GM12878 (cell line): ENCODE measurements at regions not wholly inside any gene's neighbourhood (a gene's known extent, or its start where the extent isn't known, plus 50 kb on each side); places are given as distances from the start of the nearest gene placed in this dataset.

Experiments
- ATAC-seq: fragments of 200-7000 bp; cut with Tn5 transposase; 3 replicates; pipeline ENCODE4 v1.9.1; 2020; ENCODE audit warnings: mild to moderate bottlenecking, moderate library complexity
- BruUV-seq: library from RNA; stranded (reverse); fragments of 400-500 nt; replicated peaks from 2 replicates; lab custom pipeline; 2021; lab: Mats Ljungman, UMichigan
- CTCF ChIA-PET: fragments of 300-600 bp; sonication (Branson Sonifier 250); formaldehyde crosslinking; extraction: SDS; loops from one replicate; lab custom pipeline; 2021; ENCODE audit warnings: inconsistent platforms; lab: Yijun Ruan, JAX
- POLR2A ChIA-PET: fragments of 350-600 bp; formaldehyde crosslinking; extraction: SDS; loops from one replicate; lab custom pipeline; 2021; ENCODE audit warnings: inconsistent platforms; lab: Charles Lee
- RAD21 ChIA-PET: fragments of 300-600 bp; sonication (Branson Sonifier 250); formaldehyde crosslinking; loops from one replicate; lab custom pipeline; 2023; ENCODE audit warnings: antibody characterized with exemption; ENCODE audit not compliant: unreplicated experiment; lab: Charles Lee
- SMC1A ChIA-PET: fragments of 300-600 bp; sonication (Branson Sonifier 250); formaldehyde crosslinking; loops from one replicate; lab custom pipeline; 2023; ENCODE audit not compliant: unreplicated experiment, uncharacterized antibody; lab: Charles Lee
- DNase-seq: peaks from one replicate; pipeline ENCODE4 v3.0.0-alpha.2; 2011; ENCODE audit warnings: low read depth, low spot score
- FAIRE-seq: peaks from 3 replicates; lab custom pipeline; 2011; peaks lifted over from hg19 to GRCh38; lab: Jason Lieb, UNC
- H2AFZ ChIP-seq: 2 replicates; pipeline ENCODE4 v1.6.0; 2011; ENCODE audit warnings: low read depth, low read length, control low read depth; ENCODE audit not compliant: control insufficient read depth
- H3K27ac ChIP-seq: 2 replicates; pipeline ENCODE4 v1.5.1; 2011; ENCODE audit warnings: control low read depth; ENCODE audit not compliant: control insufficient read depth, insufficient read depth
- H3K27me3 ChIP-seq, 2 experiments: replicated peaks in 1 of 2; 2 replicates each; pipeline versions ENCODE4 v1.6.0 to v1.6.1; 2011; ENCODE audit warnings: low read length in 1 of 2; ENCODE audit not compliant: control insufficient read depth in 2 of 2, insufficient read depth in 2 of 2
- H3K36me3 ChIP-seq, 2 experiments: 2 replicates each; pipeline ENCODE4 v1.5.1; 2011; ENCODE audit warnings: low read length in 1 of 2; ENCODE audit not compliant: control insufficient read depth in 2 of 2, insufficient read depth in 2 of 2
- H3K4me1 ChIP-seq: 2 replicates; pipeline ENCODE4 v1.6.1; 2011; ENCODE audit warnings: mild to moderate bottlenecking, low read length, moderate library complexity, mixed read lengths; ENCODE audit not compliant: control insufficient read depth, insufficient read depth
- H3K4me2 ChIP-seq: 2 replicates; pipeline ENCODE4 v1.6.0; 2011; ENCODE audit warnings: control low read depth; ENCODE audit not compliant: control insufficient read depth, insufficient read depth
- H3K4me3 ChIP-seq: fragments of 200-600 bp; sonication (generic); 2 replicates; pipeline ENCODE4 v1.5.1; 2016
- H3K79me2 ChIP-seq: 2 replicates; pipeline ENCODE4 v1.6.0; 2011; ENCODE audit warnings: low read length; ENCODE audit not compliant: control insufficient read depth, insufficient read depth
- H3K9ac ChIP-seq: 2 replicates; pipeline ENCODE4 v1.8.0; 2011; ENCODE audit warnings: low read length, control low read depth, mixed read lengths; ENCODE audit not compliant: control insufficient read depth, insufficient read depth
- H3K9me3 ChIP-seq: replicated peaks from 3 replicates; pipeline ENCODE4 v1.5.1; 2011; ENCODE audit warnings: mild to moderate bottlenecking, low read length; ENCODE audit not compliant: control insufficient read depth, insufficient read depth
- H4K20me1 ChIP-seq: 2 replicates; pipeline ENCODE4 v1.6.0; 2011; ENCODE audit not compliant: control insufficient read depth, insufficient read depth
- E2F4 ChIP-seq: IDR thresholded peaks from 2 replicates; pipeline ENCODE4 v1.6.1; 2012; ENCODE audit warnings: low read depth, low read length, improper control_type of control experiment
- ESRRA ChIP-seq: IDR thresholded peaks from 2 replicates; pipeline ENCODE4 v1.6.1; 2012; ENCODE audit warnings: mild to moderate bottlenecking, low read length, improper control_type of control experiment
- GATAD2B ChIP-seq: fragments of 450-650 bp; conservative IDR thresholded peaks from 2 replicates; pipeline ENCODE4 v1.6.1; 2017; ENCODE audit warnings: low read depth, mild to moderate bottlenecking, moderate library complexity
- HDAC2 ChIP-seq: fragments of 200-600 bp; sonication (generic); IDR thresholded peaks from 2 replicates; pipeline ENCODE4 v1.6.1; 2017
- IKZF1 ChIP-seq: fragments of 450-650 bp; conservative IDR thresholded peaks from 2 replicates; pipeline ENCODE4 v1.6.1; 2017; ENCODE audit warnings: antibody characterized with exemption, mild to moderate bottlenecking
- NFXL1 ChIP-seq: fragments of 450-650 bp; IDR thresholded peaks from 2 replicates; pipeline ENCODE4 v1.6.1; 2017; ENCODE audit warnings: antibody characterized with exemption, mild to moderate bottlenecking, borderline replicate concordance
- NR2F1 ChIP-seq: fragments of 450-650 bp; conservative IDR thresholded peaks from 2 replicates; pipeline ENCODE4 v1.6.1; 2017; ENCODE audit warnings: mild to moderate bottlenecking
- POU2F2 ChIP-seq: IDR thresholded peaks from 3 replicates; pipeline ENCODE4 v1.6.1; 2011; ENCODE audit warnings: low read depth, mild to moderate bottlenecking, low read length, borderline replicate concordance
- RUNX3 ChIP-seq: IDR thresholded peaks from 2 replicates; pipeline ENCODE4 v1.6.1; 2012; ENCODE audit warnings: low read length, inconsistent platforms
- SUPT20H ChIP-seq: IDR thresholded peaks from 2 replicates; pipeline ENCODE4 v1.6.1; 2011; ENCODE audit warnings: low read depth, mild to moderate bottlenecking, low read length, moderate library complexity, borderline replicate concordance; ENCODE audit not compliant: control insufficient read depth
- ZBTB11 ChIP-seq: fragments of 450-650 bp; formaldehyde crosslinking; IDR thresholded peaks from 2 replicates; pipeline ENCODE4 v1.5.0; 2022; ENCODE audit warnings: mild to moderate bottlenecking, missing genetic modification characterization
- ZNF207 ChIP-seq: fragments of 450-650 bp; IDR thresholded peaks from 2 replicates; pipeline ENCODE4 v1.6.1; 2014; ENCODE audit warnings: antibody characterized with exemption, mild to moderate bottlenecking, borderline replicate concordance
- WGBS: methylation state at CpG from one replicate; pipeline ENCODE4 v1.1.6; 2016; ENCODE audit warnings: low lambda C conversion rate; ENCODE audit not compliant: insufficient replicate concordance, insufficient coverage; ENCODE audit errors: missing lambda C conversion rate; 5-methylcytosine and 5-hydroxymethylcytosine counted together
- in situ Hi-C: fragments of 300-500 bp; cut with MboI; formaldehyde crosslinking; loops from 9 replicates; pipeline ENCODE4 v1.14.3; 2018; ENCODE audit warnings: mixed read lengths
- intact Hi-C: fragments of 100-400 bp; cut with micrococcal nuclease; formaldehyde crosslinking; loops from one replicate; pipeline ENCODE4 v1.14.2; 2022; ENCODE audit not compliant: unreplicated experiment

- Histone ChIP-seq H2AFZ (no peak overlapping the region), H4K20me1 (no peaks in the 10 kb centered on the region), H3K36me3 (no peaks in the 10 kb centered on the region), H3K27ac (no peak overlapping the region), H3K4me3 (no peak overlapping the region), H3K9me3 (no peaks in the 10 kb centered on the region), H3K9ac (no peak overlapping the region), H3K4me2 (no peak overlapping the region), H3K4me1 (no peaks in the 10 kb centered on the region)
- intact Hi-C loops = no loop called here
- SMC1A ChIA-PET = no interaction called here
- 32% methylated on average over 5 of the region's 5 CpGs for WGBS
- no TSS peak for BruUV-seq
- in situ Hi-C loops = no loop called here
- RAD21 ChIA-PET = no interaction called here
- no peak for DNase-seq
- no peak for FAIRE-seq
- ATAC-seq = no peak
- POLR2A ChIA-PET = no interaction called here
- TF ChIP-seq POU2F2 = no peak
- TF ChIP-seq, all 136 proteins: peak for 0
- peaks cover 3% of the 10 kb centered on the region in 2 experiments; a peak in 3 of 4 replicates for H3K27me3 ChIP-seq
- H3K79me2 ChIP-seq = no peaks in the 10 kb centered on the region
- CTCF ChIA-PET = no interaction called here
These were observed 141.9 kb downstream of the RPS24 start for GRCh38 chr10:78175444-78176015.

GRCh38 chr10:78176320-78177317, 143.0 kb downstream of the RPS24 start:
- ChIA-PET SMC1A (no interaction called here), RAD21 (no interaction called here), POLR2A (no interaction called here), CTCF (no interaction called here)
- Histone ChIP-seq H3K9ac (no peak overlapping the region), H4K20me1 (0 out of 2 replicates have a peak, but pooled peaks cover under 1% of the 10 kb centered on the region), H3K4me2 (no peak overlapping the region), H3K4me3 (no peak overlapping the region), H3K79me2 (no peaks in the 10 kb centered on the region), H3K27ac (no peak overlapping the region), H2AFZ (no peak overlapping the region), H3K4me1 (no peaks in the 10 kb centered on the region), H3K36me3 (no peaks in the 10 kb centered on the region), H3K27me3 (peaks cover 3% of the 10 kb centered on the region in 2 experiments; a peak in 3 of 4 replicates), H3K9me3 (no peaks in the 10 kb centered on the region)
- 50% methylated on average over 24 of the region's 24 CpGs for WGBS
- no TSS peak for BruUV-seq
- no peak for FAIRE-seq
- in situ Hi-C loops (no loop called here), intact Hi-C loops (no loop called here)
- no peak for DNase-seq
- no peak for ATAC-seq
- no peak for TF ChIP-seq ZNF207
- no peak for TF ChIP-seq HDAC2
- TF ChIP-seq IKZF1 = no peak
- TF ChIP-seq ESRRA = no peak
- TF ChIP-seq NFXL1 = no peak
- TF ChIP-seq ZBTB11 = no peak
- no peak for TF ChIP-seq RUNX3
- TF ChIP-seq NR2F1 = no peak
- no peak for TF ChIP-seq SUPT20H
- TF ChIP-seq GATAD2B = no peak
- TF ChIP-seq E2F4 = no peak
